ENCODE measurements at regions not wholly inside any gene's neighbourhood (a gene's known extent, or its start where the extent isn't known, plus 50 kb on each side); places are given as distances from the start of the nearest gene placed in this dataset.

DNA sequence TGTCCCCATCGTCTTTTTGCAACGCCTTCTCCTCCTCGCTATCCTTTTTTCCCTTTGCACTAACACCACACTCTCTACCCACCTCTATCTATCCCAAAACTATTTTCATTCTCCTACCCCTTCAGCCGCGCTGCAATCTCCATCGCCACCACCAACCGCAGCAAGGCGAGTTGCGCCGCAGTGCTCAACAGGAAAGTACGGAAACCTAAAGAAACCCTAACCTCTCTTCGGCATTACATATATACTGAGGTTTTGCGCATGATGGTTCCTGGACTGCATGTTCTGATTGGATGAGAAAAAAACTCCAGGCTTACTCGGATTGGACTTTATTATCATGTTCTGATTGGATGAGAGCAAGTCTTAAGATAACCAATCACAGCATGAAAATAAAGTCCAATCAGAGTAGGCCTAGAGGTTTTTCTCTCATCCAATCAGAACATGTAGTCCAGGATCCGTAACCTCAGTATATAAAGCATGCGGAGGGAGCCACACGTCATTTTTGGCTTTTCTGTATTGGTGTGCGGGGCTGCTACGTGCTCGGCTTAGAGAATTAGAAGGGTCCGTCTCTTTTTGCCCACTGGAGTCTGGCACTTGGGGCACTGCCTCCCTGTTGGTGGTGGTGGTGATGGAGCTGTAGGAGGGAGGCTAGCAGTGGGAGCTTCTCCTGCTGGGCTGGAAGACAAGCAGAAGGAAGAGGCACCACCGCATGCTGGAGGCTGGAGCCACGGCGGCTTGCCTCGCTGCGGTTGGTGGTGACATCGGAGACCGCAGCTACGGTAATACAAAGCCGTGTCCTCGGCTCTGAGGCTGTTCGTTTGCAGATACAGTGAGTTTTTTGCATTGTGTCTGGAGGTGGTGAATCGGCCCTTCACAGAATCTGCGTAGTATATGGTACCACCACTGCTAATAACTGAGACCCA is 76.1 kb downstream of the TEKT4 start:
- Histone ChIP-seq H3K4me2 (ENCODE audit: control insufficient read depth, insufficient read depth) (no peak overlapping the region), H4K20me1 (ENCODE audit: control insufficient read depth, insufficient read depth) (no peaks in the 10 kb centered on the region), H3K79me2 (ENCODE audit: control insufficient read depth, insufficient read depth, low read length) (no peaks in the 10 kb centered on the region), H3K27ac (ENCODE audit: control insufficient read depth, insufficient read depth) (no peak overlapping the region), H3K4me1 (ENCODE audit: control insufficient read depth, insufficient read depth, low read length) (no peaks in the 10 kb centered on the region), H3K27me3 (replicated peaks in 1 of 2; ENCODE audit: control insufficient read depth in 2 of 2, insufficient read depth in 2 of 2, low read length in 1 of 2) (no peaks in the 10 kb centered on the region), H3K9me3 (replicated peaks; ENCODE audit: control insufficient read depth, insufficient read depth, low read length) (no peaks in the 10 kb centered on the region), H2AFZ (ENCODE audit: control insufficient read depth, low read depth, low read length) (no peak overlapping the region), H3K36me3 (ENCODE audit: control insufficient read depth in 2 of 2, insufficient read depth in 2 of 2, low read length in 1 of 2) (no peaks in the 10 kb centered on the region), H3K9ac (ENCODE audit: control insufficient read depth, insufficient read depth, low read length) (no peak overlapping the region), H3K4me3 (no peak overlapping the region)
- WGBS (ENCODE audit: insufficient coverage, insufficient replicate concordance, low lambda C conversion rate, missing lambda C conversion rate) = 65% methylated on average over 34 of the region's 34 CpGs
- ChIA-PET SMC1A (ENCODE audit: uncharacterized antibody, unreplicated experiment) (no interaction called here), RAD21 (ENCODE audit: unreplicated experiment) (no interaction called here), CTCF (interaction anchor here (1.9 kb wide), 1 partner anchor 10 kb away, joined by 7 read pairs; no protein-coding TSS in a partner anchor), POLR2A (no interaction called here)
- in situ Hi-C loops (cut with MboI) = no loop called here
- no TSS peak for BruUV-seq (replicated peaks)
- intact Hi-C loops (cut with micrococcal nuclease; ENCODE audit: unreplicated experiment) = no loop called here
- TF ChIP-seq SREBF1 (IDR thresholded peaks at IDR 0.05; ENCODE audit: low read length) (no peak), SIN3A (IDR thresholded peaks at IDR 0.05; ENCODE audit: low read depth, low read length) (no peak), SMARCA5 (IDR thresholded peaks at IDR 0.05) (no peak), MAX (IDR thresholded peaks at IDR 0.05; ENCODE audit: low read depth, low read length) (no peak), PAX5 (IDR thresholded peaks at IDR 0.05; ENCODE audit: borderline replicate concordance, low read depth, low read length) (no peak), ZBED1 (IDR thresholded peaks at IDR 0.05; ENCODE audit: borderline replicate concordance) (no peak), HDAC2 (IDR thresholded peaks at IDR 0.05) (no peak), NR2C2 (IDR thresholded peaks at IDR 0.05; ENCODE audit: borderline replicate concordance, control insufficient read depth, insufficient read length, low read depth) (no peak), REST (IDR thresholded peaks at IDR 0.05; ENCODE audit: low read depth, low read length) (no peak), BHLHE40 (IDR thresholded peaks at IDR 0.05; ENCODE audit: borderline replicate concordance in 1 of 2, low read depth in 2 of 2, low read length in 1 of 2) (no peak), NR2F1 (conservative IDR thresholded peaks at IDR 0.05) (no peak)
- TF ChIP-seq, protein P1, sequence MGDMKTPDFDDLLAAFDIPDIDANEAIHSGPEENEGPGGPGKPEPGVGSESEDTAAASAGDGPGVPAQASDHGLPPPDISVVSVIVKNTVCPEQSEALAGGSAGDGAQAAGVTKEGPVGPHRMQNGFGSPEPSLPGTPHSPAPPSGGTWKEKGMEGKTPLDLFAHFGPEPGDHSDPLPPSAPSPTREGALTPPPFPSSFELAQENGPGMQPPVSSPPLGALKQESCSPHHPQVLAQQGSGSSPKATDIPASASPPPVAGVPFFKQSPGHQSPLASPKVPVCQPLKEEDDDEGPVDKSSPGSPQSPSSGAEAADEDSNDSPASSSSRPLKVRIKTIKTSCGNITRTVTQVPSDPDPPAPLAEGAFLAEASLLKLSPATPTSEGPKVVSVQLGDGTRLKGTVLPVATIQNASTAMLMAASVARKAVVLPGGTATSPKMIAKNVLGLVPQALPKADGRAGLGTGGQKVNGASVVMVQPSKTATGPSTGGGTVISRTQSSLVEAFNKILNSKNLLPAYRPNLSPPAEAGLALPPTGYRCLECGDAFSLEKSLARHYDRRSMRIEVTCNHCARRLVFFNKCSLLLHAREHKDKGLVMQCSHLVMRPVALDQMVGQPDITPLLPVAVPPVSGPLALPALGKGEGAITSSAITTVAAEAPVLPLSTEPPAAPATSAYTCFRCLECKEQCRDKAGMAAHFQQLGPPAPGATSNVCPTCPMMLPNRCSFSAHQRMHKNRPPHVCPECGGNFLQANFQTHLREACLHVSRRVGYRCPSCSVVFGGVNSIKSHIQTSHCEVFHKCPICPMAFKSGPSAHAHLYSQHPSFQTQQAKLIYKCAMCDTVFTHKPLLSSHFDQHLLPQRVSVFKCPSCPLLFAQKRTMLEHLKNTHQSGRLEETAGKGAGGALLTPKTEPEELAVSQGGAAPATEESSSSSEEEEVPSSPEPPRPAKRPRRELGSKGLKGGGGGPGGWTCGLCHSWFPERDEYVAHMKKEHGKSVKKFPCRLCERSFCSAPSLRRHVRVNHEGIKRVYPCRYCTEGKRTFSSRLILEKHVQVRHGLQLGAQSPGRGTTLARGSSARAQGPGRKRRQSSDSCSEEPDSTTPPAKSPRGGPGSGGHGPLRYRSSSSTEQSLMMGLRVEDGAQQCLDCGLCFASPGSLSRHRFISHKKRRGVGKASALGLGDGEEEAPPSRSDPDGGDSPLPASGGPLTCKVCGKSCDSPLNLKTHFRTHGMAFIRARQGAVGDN (IDR thresholded peaks at IDR 0.05) = no peak
- DNase-seq (ENCODE audit: low read depth, low spot score) = no peak
- FAIRE-seq = no peak
- ATAC-seq = no peak

Measured in GM12878 (cell line).